ENCODE measurements at regions not wholly inside any gene's neighbourhood (a gene's known extent, or its start where the extent isn't known, plus 50 kb on each side); places are given as distances from the start of the nearest gene placed in this dataset.

GRCh38 chr22:26939466-26939865, 282.1 kb downstream of the MIAT start:
- TF ChIP-seq ISL1 (CRISPR knock-in tag; IDR thresholded peaks at IDR 0.05): no peak
- TF ChIP-seq PPARA (CRISPR knock-in tag; IDR thresholded peaks at IDR 0.05; ENCODE audit: borderline replicate concordance): no peak
- TF ChIP-seq PATZ1 (CRISPR knock-in tag; IDR thresholded peaks at IDR 0.05; ENCODE audit: borderline replicate concordance): no peak
- TF ChIP-seq CSDC2 (CRISPR knock-in tag; IDR thresholded peaks at IDR 0.05): no peak
- TF ChIP-seq CREB5 (CRISPR knock-in tag; IDR thresholded peaks at IDR 0.05; ENCODE audit: low read depth): no peak
- TF ChIP-seq TOX (CRISPR knock-in tag; IDR thresholded peaks at IDR 0.05; ENCODE audit: borderline replicate concordance): no peak
- no peak for TF ChIP-seq POU6F1 (CRISPR knock-in tag; IDR thresholded peaks at IDR 0.05; ENCODE audit: borderline replicate concordance, low read depth)
- TF ChIP-seq ARNTL (CRISPR knock-in tag; IDR thresholded peaks at IDR 0.05; ENCODE audit: borderline replicate concordance, low read depth): no peak
- TF ChIP-seq ZFP3 (CRISPR knock-in tag; IDR thresholded peaks at IDR 0.05): no peak
- no peak for TF ChIP-seq ZFP30 (CRISPR knock-in tag; IDR thresholded peaks at IDR 0.05)
- no peak for TF ChIP-seq CSRNP3 (CRISPR knock-in tag; IDR thresholded peaks at IDR 0.05)
